GM12891 (cell line): ENCODE measurements at regions not wholly inside any gene's neighbourhood (a gene's known extent, or its start where the extent isn't known, plus 50 kb on each side); places are given as distances from the start of the nearest gene placed in this dataset.

Source experiments
- DNase-seq: peaks from one replicate; pipeline ENCODE4 v3.0.0; 2011; ENCODE audit warnings: low spot score; ENCODE audit not compliant: insufficient read length
- FAIRE-seq: peaks from 2 replicates; lab custom pipeline; 2011; peaks lifted over from hg19 to GRCh38; lab: Jason Lieb, UNC
- PAX5 ChIP-seq: IDR thresholded peaks from 2 replicates; pipeline ENCODE4 v1.6.1; 2011; ENCODE audit warnings: low read length, moderate library complexity, mild to moderate bottlenecking; ENCODE audit not compliant: insufficient read depth, severe bottlenecking
- POLR2A ChIP-seq: IDR thresholded peaks from 2 replicates; pipeline ENCODE4 v1.6.1; 2011; ENCODE audit warnings: low read depth, low read length, control low read depth
- POLR2AphosphoS5 ChIP-seq: IDR thresholded peaks from 2 replicates; pipeline ENCODE4 v1.6.1; 2011; ENCODE audit warnings: low read depth, low read length, control low read depth
- POU2F2 ChIP-seq: IDR thresholded peaks from 2 replicates; pipeline ENCODE4 v1.6.1; 2011; ENCODE audit warnings: low read depth, mild to moderate bottlenecking, control low read depth, low read length, moderate library complexity
- SPI1 ChIP-seq: IDR thresholded peaks from 2 replicates; pipeline ENCODE4 v1.6.1; 2011; ENCODE audit warnings: low read depth, low read length, control low read depth
- TAF1 ChIP-seq: IDR thresholded peaks from 2 replicates; pipeline ENCODE4 v1.6.1; 2011; ENCODE audit warnings: low read depth, low read length, control low read depth

GRCh38 chr13:87736849-87737385, 65.7 kb downstream of the SLITRK5 start:
- no peak for FAIRE-seq
- DNase-seq: no peak
- TF ChIP-seq TAF1 (no peak), SPI1 (no peak), POU2F2 (no peak), POLR2AphosphoS5 (no peak), POLR2A (no peak), PAX5 (no peak)

GRCh38 chr13:87754097-87754496, 82.9 kb downstream of the SLITRK5 start:
- FAIRE-seq (no peak), DNase-seq (no peak)
- no peak for TF ChIP-seq PAX5
- TF ChIP-seq SPI1: no peak
- no peak for TF ChIP-seq POU2F2

- TF ChIP-seq POLR2AphosphoS5 (no peak), PAX5 (no peak), POLR2A (no peak), POU2F2 (no peak), SPI1 (no peak), TAF1 (no peak)
- no peak for FAIRE-seq
- DNase-seq: no peak
These were observed 98.3 kb downstream of the SLITRK5 start for GRCh38 chr13:87769445-87769844.

GRCh38 chr13:87777387-87777786, 106.2 kb downstream of the SLITRK5 start:
- TF ChIP-seq POLR2A (no peak), SPI1 (no peak)
- FAIRE-seq (no peak), DNase-seq (no peak)

GRCh38 chr13:87778128-87778527, 107.0 kb downstream of the SLITRK5 start:
- DNase-seq: no peak
- no peak for TF ChIP-seq TAF1
- TF ChIP-seq SPI1: no peak
- TF ChIP-seq POLR2A: no peak
- no peak for TF ChIP-seq POU2F2
- no peak for TF ChIP-seq POLR2AphosphoS5
- FAIRE-seq: no peak

GRCh38 chr13:87779426-87779825, 108.3 kb downstream of the SLITRK5 start:
- FAIRE-seq (no peak), DNase-seq (no peak)
- TF ChIP-seq PAX5: no peak
- no peak for TF ChIP-seq SPI1
- TF ChIP-seq POLR2A: no peak
- no peak for TF ChIP-seq POU2F2
- TF ChIP-seq POLR2AphosphoS5: no peak
- TF ChIP-seq TAF1: no peak

- FAIRE-seq (no peak), DNase-seq (no peak)
- no peak for TF ChIP-seq PAX5
- TF ChIP-seq POLR2A: no peak
These were observed 112.2 kb downstream of the SLITRK5 start for GRCh38 chr13:87783366-87783765.

GRCh38 chr13:87788363-87788762, 117.2 kb downstream of the SLITRK5 start:
- DNase-seq: no peak
- TF ChIP-seq POLR2A (no peak), POU2F2 (no peak), PAX5 (no peak), POLR2AphosphoS5 (no peak), TAF1 (no peak), SPI1 (no peak)
- no peak for FAIRE-seq

- no peak for TF ChIP-seq POLR2AphosphoS5
- no peak for TF ChIP-seq POU2F2
- TF ChIP-seq SPI1: no peak
- no peak for TF ChIP-seq PAX5
- TF ChIP-seq TAF1: no peak
- no peak for TF ChIP-seq POLR2A
- FAIRE-seq: no peak
- DNase-seq: no peak
These were observed 121.7 kb downstream of the SLITRK5 start for GRCh38 chr13:87792878-87793277.

- TF ChIP-seq SPI1 (no peak), TAF1 (no peak), POLR2A (no peak), POLR2AphosphoS5 (no peak), POU2F2 (no peak), PAX5 (no peak)
- FAIRE-seq (no peak), DNase-seq (no peak)
These were observed 127.4 kb downstream of the SLITRK5 start for GRCh38 chr13:87798536-87798935.

- TF ChIP-seq POLR2A: no peak
- no peak for TF ChIP-seq POU2F2
- TF ChIP-seq TAF1: no peak
- no peak for TF ChIP-seq PAX5
- TF ChIP-seq SPI1: no peak
- TF ChIP-seq POLR2AphosphoS5: no peak
- FAIRE-seq: no peak
- DNase-seq: no peak
These were observed 139.2 kb downstream of the SLITRK5 start for GRCh38 chr13:87810391-87810801.
